ENCODE measurements at regions not wholly inside any gene's neighbourhood (a gene's known extent, or its start where the extent isn't known, plus 50 kb on each side); places are given as distances from the start of the nearest gene placed in this dataset.

- DNase-seq = peak in 1 of 58 donors; percentile 47
Measured at GRCh38 chrX:20527558-20528011, 260.9 kb upstream of the RPS6KA3 start.

DNA sequence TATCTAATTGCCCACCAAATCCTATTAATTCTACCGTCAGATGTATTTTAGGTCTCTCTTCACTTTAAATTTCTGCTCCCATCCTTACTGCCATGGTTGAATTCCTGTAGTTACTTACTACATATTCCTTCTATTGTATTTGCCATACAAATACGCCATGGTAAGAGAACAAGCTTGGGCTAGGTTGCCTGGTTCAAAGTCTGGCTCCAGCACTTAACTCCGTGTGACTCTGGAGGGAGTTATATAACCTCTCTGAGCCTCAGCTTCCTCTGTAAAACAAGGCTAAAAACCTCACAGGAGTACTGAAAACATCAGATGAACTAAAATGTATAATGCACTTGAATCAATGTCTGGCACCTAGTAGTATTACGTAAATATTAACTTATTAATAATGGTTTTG is 260.3 kb upstream of the RPS6KA3 start:
- no peak for DNase-seq

- DNase-seq = no peak
Measured at GRCh38 chrX:20523626-20524312, 257.1 kb upstream of the RPS6KA3 start.

DNA sequence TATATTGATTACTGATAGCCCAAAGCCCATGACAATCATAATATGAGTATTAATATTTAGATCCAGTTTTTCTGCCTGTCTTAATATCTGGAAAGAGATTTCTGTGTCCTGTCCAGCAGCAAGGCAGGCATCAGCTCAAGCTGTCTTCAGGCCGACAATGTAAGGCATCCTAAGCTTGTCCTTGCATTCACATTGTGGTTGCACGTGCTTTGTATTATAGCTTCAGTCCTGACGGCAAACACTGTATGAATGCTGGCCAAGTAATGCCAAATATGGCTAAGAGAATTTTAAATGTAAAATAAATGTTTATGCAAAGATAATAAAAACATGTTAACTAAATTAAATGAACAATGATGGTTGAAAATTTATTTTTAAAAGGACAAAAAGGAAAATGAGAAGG is 255.7 kb upstream of the RPS6KA3 start:
- DNase-seq = no peak

GRCh38 chrX:20521222-20521621 is 254.5 kb upstream of the RPS6KA3 start:
- no peak for DNase-seq

GRCh38 chrX:20519826-20520225 is 253.1 kb upstream of the RPS6KA3 start:
- no peak for DNase-seq

DNA sequence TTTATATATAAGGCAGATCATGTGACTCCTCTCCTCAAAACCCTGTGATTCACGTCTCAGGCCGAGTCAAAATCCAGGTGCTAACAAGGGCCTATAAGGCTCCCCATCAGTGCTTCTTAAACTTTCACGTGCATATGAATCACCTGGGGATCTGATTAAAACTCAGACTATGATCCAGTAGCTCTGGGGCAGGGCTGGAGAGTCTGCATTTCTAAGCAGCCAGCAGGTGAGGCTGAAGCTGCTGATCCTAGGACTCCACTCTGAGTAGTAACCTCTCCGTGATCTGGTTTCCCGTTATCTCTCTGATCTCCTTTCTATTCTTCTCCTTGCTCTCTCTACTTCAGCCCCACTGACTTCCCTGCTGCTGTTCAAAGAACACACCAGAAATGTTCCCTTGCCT is 252.4 kb upstream of the RPS6KA3 start:
- no peak for DNase-seq

DNA sequence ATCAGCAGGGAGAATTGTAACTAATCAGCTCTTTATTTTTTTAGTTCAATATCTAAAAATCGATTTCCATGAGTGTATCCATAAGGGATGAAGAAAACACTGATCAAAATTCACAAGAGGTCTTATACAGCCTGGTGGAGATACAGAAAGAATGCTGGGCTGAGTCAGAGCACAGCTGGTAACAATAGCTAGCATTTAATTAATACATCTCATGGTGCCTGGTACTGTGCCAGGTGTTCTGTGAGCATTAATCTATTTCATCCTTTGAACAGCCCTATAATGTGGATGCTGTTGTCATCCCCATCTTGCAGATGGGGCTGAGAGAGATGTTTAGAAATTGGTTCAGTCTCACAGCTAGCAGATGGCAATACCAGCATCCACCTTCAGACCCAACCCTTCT is 250.9 kb upstream of the RPS6KA3 start:
- peak in 1 of 58 donors; percentile 16 for DNase-seq

DNA sequence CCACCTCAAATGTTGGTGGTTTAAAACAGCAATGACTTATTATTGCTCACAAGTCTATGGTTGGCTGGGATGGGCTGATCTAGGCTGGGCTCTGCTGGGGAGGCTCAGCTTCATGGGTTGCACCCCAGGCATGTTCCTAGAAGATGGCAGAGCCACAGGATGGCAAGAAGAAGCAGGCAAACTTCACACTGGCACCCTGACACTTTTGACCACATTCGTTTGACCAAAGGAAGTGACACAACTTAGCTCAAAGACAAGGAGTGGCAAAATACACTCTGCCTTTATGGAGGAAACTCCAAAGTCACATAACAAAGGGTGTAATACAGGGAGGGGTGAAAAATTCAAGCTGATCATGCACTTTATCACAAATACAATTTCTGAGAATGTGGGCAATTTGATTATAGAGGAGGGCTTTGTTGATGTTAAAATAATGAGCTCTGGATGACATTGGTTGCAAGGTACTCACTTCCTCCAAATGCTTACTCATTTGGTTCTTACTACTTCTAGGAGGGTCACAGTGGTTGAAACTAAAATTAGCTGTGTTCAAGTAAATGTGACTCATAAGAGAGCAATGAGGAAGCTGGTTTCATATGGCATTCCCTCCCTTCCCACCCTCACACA is 249.2 kb upstream of the RPS6KA3 start:
- no peak for DNase-seq

GRCh38 chrX:20514358-20514757 is 247.6 kb upstream of the RPS6KA3 start:
- DNase-seq = peak in 1 of 58 donors; percentile 2

GRCh38 chrX:20513185-20513584 is 246.5 kb upstream of the RPS6KA3 start:
- no peak for DNase-seq

GRCh38 chrX:20511792-20512191 is 245.1 kb upstream of the RPS6KA3 start:
- no peak for DNase-seq

DNA sequence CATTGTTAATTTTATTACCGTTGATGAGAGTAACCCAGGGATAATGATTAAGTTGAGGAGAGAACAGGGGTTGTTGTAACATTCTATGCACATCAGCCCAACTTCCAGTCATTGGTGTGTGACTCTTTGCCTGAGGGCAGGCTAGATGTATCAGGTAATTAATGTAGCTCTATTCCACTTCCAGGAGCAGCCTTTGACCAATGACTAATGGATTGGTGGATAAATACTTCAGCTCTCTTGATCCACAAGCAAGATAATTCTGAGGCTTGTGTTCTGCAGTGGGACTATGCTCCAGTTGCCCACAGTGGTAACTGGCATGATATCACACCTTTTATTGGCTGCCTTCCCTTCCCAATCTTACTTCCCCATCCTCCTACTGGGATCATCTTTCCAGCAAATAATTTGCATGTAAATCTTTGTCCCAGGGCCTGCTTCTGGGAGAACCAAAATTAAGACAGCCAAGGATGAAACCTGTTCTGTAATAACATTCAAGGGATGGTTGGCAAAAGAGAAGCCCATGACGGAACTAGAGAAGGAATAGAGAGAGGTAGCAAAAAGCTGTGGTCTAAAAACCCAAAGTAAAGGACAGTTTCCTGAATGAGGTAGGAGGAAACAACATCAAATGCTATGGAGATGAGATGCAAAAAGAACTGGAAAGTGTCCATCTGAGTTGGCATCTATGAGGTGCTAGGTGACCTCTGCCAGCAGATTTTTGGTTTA is 241.4 kb upstream of the RPS6KA3 start:
- DNase-seq = no peak

- no peak for DNase-seq
Measured at GRCh38 chrX:20506739-20507138, 240.0 kb upstream of the RPS6KA3 start.

GRCh38 chrX:20500949-20501348 is 234.2 kb upstream of the RPS6KA3 start:
- DNase-seq = no peak

DNA sequence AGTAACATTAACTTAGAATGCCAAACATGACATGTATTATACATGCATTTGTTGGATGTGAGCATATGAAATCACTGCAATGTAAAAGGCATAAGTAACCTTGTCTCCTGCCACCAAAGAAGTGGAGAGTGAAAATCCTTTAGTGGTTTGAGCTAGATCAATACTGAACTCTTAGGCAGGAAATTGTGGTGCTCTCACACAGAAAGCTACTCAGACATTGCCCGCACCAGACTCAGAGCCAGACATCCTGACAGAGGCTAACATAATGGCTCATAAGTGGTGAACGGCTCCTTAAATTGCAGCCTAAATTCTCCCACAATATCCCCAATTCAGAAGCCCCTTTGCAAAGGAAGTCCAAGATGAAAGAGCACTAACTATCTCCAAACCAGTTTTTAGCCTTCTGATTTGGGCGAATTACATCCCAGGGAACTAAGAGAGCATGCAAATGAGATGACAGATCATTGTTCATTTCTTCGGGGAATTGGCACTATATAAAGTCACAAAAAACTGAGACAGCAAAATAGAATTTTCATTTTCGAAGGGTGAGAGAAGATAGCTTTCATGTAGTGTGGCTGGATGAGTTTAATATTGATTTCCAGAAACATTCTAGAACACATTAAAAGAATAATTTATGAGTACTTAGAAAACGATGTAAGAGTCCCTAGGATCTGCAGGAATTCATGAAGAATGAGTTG is 233.6 kb upstream of the RPS6KA3 start:
- no peak for DNase-seq

- no peak for DNase-seq
Measured at GRCh38 chrX:20499763-20500162, 233.1 kb upstream of the RPS6KA3 start.

DNA sequence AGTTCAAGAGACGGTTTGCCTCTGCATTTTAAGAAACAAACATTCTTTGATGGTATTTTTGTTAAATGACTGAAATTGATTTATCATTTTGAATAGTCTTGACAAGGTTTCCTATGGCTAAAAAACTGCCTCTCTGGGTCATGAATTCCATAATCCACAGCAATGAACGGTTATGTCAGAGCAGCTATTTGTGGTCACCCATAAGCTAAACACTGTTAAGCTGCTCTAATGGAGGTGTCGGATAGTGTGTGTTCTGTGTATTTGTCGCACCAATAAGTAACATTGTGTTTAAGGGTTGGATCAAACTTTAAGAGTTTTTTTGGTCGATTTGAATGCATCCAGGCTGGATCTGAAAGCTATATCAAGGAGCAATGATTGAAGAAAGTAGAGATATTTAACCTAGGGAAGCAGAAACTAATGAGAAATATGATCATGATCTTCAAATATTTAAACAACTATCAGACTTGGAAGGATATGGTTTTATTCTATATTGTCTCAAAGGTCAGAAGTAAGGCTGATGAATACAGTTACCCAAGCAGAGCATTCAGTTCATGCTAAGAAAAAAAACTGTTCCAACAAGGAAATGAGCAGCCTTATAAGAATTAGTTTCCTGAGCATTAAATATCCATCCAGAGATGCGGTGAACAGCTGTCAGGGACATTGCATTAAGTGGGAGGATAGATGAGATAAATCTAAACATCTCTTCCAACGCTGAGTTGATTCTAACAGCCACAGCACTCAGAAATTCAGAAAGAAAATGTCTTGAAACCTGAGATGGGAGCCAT is 232.3 kb upstream of the RPS6KA3 start:
- DNase-seq = no peak

DNA sequence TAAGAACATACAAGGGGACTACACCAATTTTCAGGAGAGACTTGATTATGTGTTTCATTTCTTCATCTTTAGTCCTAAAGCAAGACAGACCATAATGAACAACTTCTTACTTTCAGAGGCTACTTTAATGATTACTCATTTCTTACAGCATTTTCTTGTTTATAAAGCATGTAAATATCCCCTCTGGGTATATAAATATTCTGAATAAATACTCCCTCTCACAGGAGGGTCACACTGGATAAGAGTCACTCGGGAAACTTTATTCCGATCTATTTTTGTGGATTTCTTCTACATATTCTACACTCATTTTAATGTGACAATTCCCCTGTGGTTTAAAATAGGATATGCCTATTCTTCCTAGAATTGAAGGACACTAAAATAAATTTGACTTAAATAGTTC is 228.9 kb upstream of the RPS6KA3 start:
- no peak for DNase-seq

GRCh38 chrX:20488473-20488872 is 221.8 kb upstream of the RPS6KA3 start:
- DNase-seq = no peak

- no peak for DNase-seq
Measured at GRCh38 chrX:20487227-20487626, 220.5 kb upstream of the RPS6KA3 start.
